Neuronal stem cell (in vitro differentiated cells): ENCODE measurements at regions not wholly inside any gene's neighbourhood (a gene's known extent, or its start where the extent isn't known, plus 50 kb on each side); places are given as distances from the start of the nearest gene placed in this dataset.

ENCODE experiments used
- DNase-seq: peaks from one replicate; pipeline ENCODE4 v3.0.0-alpha.2; 2013; ENCODE audit warnings: low spot score
- H2AFZ ChIP-seq: one replicate; pipeline ENCODE4 v1.6.1; 2013; ENCODE audit warnings: mild to moderate bottlenecking, low read length, inconsistent platforms
- H2AK5ac ChIP-seq: 2 replicates; pipeline ENCODE4 v1.6.1; 2013; ENCODE audit warnings: low read depth, mild to moderate bottlenecking, inconsistent platforms, low read length, moderate library complexity, mixed read lengths
- H2BK120ac ChIP-seq: 2 replicates; pipeline ENCODE4 v1.6.1; 2013; ENCODE audit warnings: low read depth, mild to moderate bottlenecking, inconsistent platforms, low read length, moderate library complexity, mixed read lengths
- H2BK12ac ChIP-seq: one replicate; pipeline ENCODE4 v1.6.1; 2013; ENCODE audit warnings: low read length, inconsistent platforms
- H2BK15ac ChIP-seq: 2 replicates; pipeline ENCODE4 v1.6.1; 2013; ENCODE audit warnings: mild to moderate bottlenecking, low read length, inconsistent platforms, mixed read lengths
- H2BK5ac ChIP-seq: one replicate; pipeline ENCODE4 v1.6.1; 2013; ENCODE audit warnings: inconsistent platforms, mild to moderate bottlenecking, low read length, moderate library complexity
- H3K14ac ChIP-seq: one replicate; pipeline ENCODE4 v1.6.1; 2013; ENCODE audit warnings: low read length, inconsistent platforms
- H3K18ac ChIP-seq: 2 replicates; pipeline ENCODE4 v1.6.1; 2013; ENCODE audit warnings: low read length, inconsistent platforms
- H3K23ac ChIP-seq: 2 replicates; pipeline ENCODE4 v1.6.1; 2013; ENCODE audit warnings: low read depth, mild to moderate bottlenecking, mixed read lengths, low read length, inconsistent platforms; ENCODE audit not compliant: poor library complexity
- H3K27ac ChIP-seq: replicated peaks from 3 replicates; pipeline ENCODE4 v1.5.1; 2013; ENCODE audit warnings: low read length, inconsistent platforms
- H3K27me3 ChIP-seq, 3 experiments: 2 replicates each; pipeline ENCODE4 v1.6.1; 2013; ENCODE audit warnings: low read length in 3 of 3, mild to moderate bottlenecking in 2 of 3, inconsistent platforms in 1 of 3, low read depth in 1 of 3, mixed read lengths in 1 of 3, moderate library complexity in 1 of 3; ENCODE audit not compliant: control insufficient read depth in 3 of 3, insufficient read depth in 3 of 3
- H3K36me3 ChIP-seq, 2 donors: replicated peaks in 1 of 2; 2 replicates each; pipeline ENCODE4 v1.6.1; 2013; ENCODE audit warnings: low read length in 2 of 2; ENCODE audit not compliant: control insufficient read depth in 2 of 2, insufficient read depth in 2 of 2
- H3K4ac ChIP-seq: 2 replicates; pipeline ENCODE4 v1.6.1; 2013; ENCODE audit warnings: inconsistent platforms, mild to moderate bottlenecking, low read length, moderate library complexity
- H3K4me1 ChIP-seq, 2 donors: 1 replicate in 1 of 2; 2 replicates in 1 of 2; pipeline ENCODE4 v1.6.1; 2013; ENCODE audit warnings: low read length in 2 of 2, low read depth in 1 of 2; ENCODE audit not compliant: control insufficient read depth in 2 of 2, insufficient read depth in 1 of 2
- H3K4me2 ChIP-seq: one replicate; pipeline ENCODE4 v1.6.1; 2013; ENCODE audit warnings: mild to moderate bottlenecking, low read length, inconsistent platforms; ENCODE audit not compliant: insufficient read depth, poor library complexity, severe bottlenecking
- H3K4me3 ChIP-seq, 2 donors: 2 replicates each; pipeline ENCODE4 v1.5.1; 2013; ENCODE audit warnings: low read length in 2 of 2, mild to moderate bottlenecking in 2 of 2, inconsistent platforms in 1 of 2, moderate library complexity in 1 of 2
- H3K79me1 ChIP-seq: one replicate; pipeline ENCODE4 v1.6.1; 2013; ENCODE audit warnings: low read depth, mild to moderate bottlenecking, inconsistent platforms, low read length, moderate library complexity
- H3K9ac ChIP-seq: one replicate; pipeline ENCODE4 v1.6.1; 2013; ENCODE audit warnings: mild to moderate bottlenecking, low read depth, low read length, inconsistent platforms; ENCODE audit not compliant: poor library complexity
- H3K9me3 ChIP-seq, 2 donors: replicated peaks in 1 of 2; 2 replicates each; pipeline versions ENCODE3 to v1.6.1; 2013; ENCODE audit warnings: low read length in 2 of 2, mild to moderate bottlenecking in 2 of 2, inconsistent platforms in 1 of 2, low read depth in 1 of 2, mixed read lengths in 1 of 2, moderate library complexity in 1 of 2; ENCODE audit not compliant: control insufficient read depth in 2 of 2, insufficient read depth in 1 of 2
- H4K8ac ChIP-seq: one replicate; pipeline ENCODE4 v1.6.1; 2013; ENCODE audit warnings: low read depth, mild to moderate bottlenecking, inconsistent platforms, low read length, moderate library complexity
- H4K91ac ChIP-seq: one replicate; pipeline ENCODE4 v1.6.1; 2013; ENCODE audit warnings: low read length, low read depth, mild to moderate bottlenecking, inconsistent platforms; ENCODE audit not compliant: poor library complexity
- WGBS, 2 donors: extraction: QIAGEN DNeasy Blood & Tissue Kit; methylation state at CpG; one replicate each; pipeline ENCODE4 v1.1.7; 2013; ENCODE audit warnings: missing lambda C conversion rate in 2 of 2, mixed read lengths in 1 of 2; ENCODE audit not compliant: insufficient read length in 2 of 2, insufficient replicate concordance in 1 of 2; ENCODE audit errors: extremely low coverage in 2 of 2; 5-methylcytosine and 5-hydroxymethylcytosine counted together

- Histone ChIP-seq H2BK12ac (no peak overlapping the region), H2BK15ac (no peak overlapping the region), H4K8ac (no peak overlapping the region), H3K9ac (no peak overlapping the region), H3K79me1 (no peaks in the 10 kb centered on the region), H3K18ac (no peak overlapping the region), H2BK120ac (no peak overlapping the region), H2BK5ac (no peak overlapping the region), H3K27ac (no peak overlapping the region), H3K4me3 (no peak overlapping the region), H3K4me2 (no peak overlapping the region), H3K23ac (no peak overlapping the region), H3K4ac (no peak overlapping the region), H2AK5ac (no peak overlapping the region), H2AFZ (no peak overlapping the region), H3K36me3 (no peaks in the 10 kb centered on the region), H4K91ac (no peak overlapping the region), H3K14ac (no peak overlapping the region), H3K27me3 (peaks cover 0 to 5% (median 0%) of the 10 kb centered on the region in 3 experiments), H3K4me1 (peaks cover 0 to 8% of the 10 kb centered on the region in 2 donors), H3K9me3 (peaks cover 0 to 3% of the 10 kb centered on the region in 2 donors)
- no CpG with 5 or more reads among the region's 5 CpGs for WGBS, 2 donors
- no peak for DNase-seq
Observed at GRCh38 chr13:21796066-21796465, 125.2 kb downstream of the FGF9 start.

DNA sequence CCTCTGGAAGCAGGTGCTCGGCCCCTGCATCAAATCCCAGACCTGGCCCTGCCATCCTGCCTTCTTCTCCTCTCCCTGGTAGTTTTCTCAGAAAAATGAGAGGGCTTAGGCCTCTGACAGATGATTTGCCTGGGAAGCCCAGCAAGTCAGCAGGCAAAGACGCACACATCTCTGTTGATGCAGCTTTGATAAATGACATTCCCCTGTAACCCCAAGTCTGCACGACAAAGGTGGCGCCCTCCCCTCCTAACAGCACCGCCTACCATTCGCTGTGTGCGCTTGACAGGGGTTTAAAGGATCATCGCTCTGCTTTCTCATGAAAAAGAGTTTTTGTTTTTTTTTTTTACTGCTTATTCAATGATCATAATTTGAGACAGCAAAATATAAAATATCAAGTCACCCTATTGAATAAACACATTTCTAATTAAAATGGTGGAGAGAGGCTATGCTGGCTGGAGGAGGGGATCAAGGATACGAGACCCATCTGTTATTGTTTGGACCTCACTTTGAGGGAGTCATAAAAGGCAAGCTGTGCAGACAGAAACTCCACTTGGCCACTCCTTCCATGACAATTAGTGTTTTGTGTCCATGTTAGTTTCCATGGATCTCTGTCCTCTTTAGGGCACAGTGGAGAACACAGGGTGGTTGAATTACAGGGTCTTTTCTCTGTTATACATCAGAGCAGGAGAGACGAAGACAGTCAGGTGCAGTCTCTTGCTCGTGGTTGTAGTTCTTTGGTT lies 126.1 kb downstream of the FGF9 start:
- WGBS, 2 donors, result no CpG with 5 or more reads among the region's 11 CpGs
- H3K9ac ChIP-seq, result no peak overlapping the region

DNA sequence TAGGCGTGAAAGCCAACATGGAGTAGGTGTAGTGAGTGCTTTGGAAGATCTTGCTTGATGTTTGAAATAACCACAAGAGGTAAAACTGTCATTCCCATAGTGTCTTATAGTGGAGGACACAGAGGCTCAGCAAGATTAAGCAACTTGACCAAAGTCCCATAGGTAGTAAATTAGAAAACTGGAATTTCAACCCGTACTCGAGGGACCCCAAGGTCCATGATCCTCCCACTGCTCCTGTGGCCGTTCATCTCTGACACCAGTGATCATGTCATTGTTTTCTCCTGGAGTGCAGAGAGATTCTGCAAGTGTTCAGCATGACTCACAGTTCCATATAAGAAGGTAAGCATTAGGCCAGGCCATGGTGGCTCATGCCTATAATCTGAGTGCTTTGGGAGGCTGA lies 126.9 kb downstream of the FGF9 start:
- Histone ChIP-seq H3K9ac (no peak overlapping the region), H3K27me3 (peaks cover 0 to 5% (median 0%) of the 10 kb centered on the region in 3 experiments)
- no CpG with 5 or more reads among the region's 4 CpGs for WGBS, 2 donors

More for the DNA sequence above, 126.1 kb downstream of the FGF9 start:
- Histone ChIP-seq H3K14ac (no peak overlapping the region), H2BK15ac (no peak overlapping the region), H3K79me1 (no peaks in the 10 kb centered on the region), H2BK5ac (no peak overlapping the region), H3K27me3 (peaks cover 0 to 5% (median 0%) of the 10 kb centered on the region in 3 experiments), H3K18ac (no peak overlapping the region), H3K4ac (no peak overlapping the region), H4K8ac (no peak overlapping the region), H4K91ac (no peak overlapping the region), H3K4me3 (no peak overlapping the region), H3K27ac (no peak overlapping the region), H3K9me3 (peaks cover 0 to 2% of the 10 kb centered on the region in 2 donors), H2BK120ac (no peak overlapping the region), H2BK12ac (no peak overlapping the region), H3K36me3 (no peaks in the 10 kb centered on the region), H3K23ac (no peak overlapping the region), H2AFZ (no peak overlapping the region), H3K4me1 (peaks cover 0 to 8% of the 10 kb centered on the region in 2 donors), H2AK5ac (no peak overlapping the region), H3K4me2 (no peak overlapping the region)
- DNase-seq, result no peak

DNA sequence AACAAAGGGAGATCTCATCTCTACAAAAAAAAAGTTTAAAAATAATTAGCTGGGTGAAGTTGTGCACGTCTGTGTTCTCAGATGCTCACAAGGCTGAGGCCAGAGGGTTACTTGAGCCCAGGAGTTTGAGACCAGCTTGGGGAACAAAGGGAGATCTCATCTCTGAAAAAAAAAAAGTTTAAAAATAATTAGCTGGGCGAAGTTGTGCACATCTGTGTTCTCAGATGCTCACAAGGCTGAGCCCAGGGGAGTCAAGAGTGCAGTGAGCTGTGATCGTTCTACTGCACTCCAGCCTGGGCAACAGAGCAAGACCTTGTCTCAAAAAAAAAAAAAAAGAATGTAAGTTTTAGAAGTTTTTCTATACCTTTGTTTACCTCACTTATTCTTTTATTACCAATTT lies 127.3 kb downstream of the FGF9 start:
- H2AFZ ChIP-seq, result no peak overlapping the region
- H2AK5ac ChIP-seq, result no peak overlapping the region
- H3K9ac ChIP-seq, result no peak overlapping the region
- H2BK120ac ChIP-seq, result no peak overlapping the region
- no peaks in the 10 kb centered on the region for H3K9me3 ChIP-seq
- H3K27me3 ChIP-seq, result peaks cover 0 to 5% (median 0%) of the 10 kb centered on the region in 3 experiments
- H3K4me2 ChIP-seq, result no peak overlapping the region
- H2BK12ac ChIP-seq, result no peak overlapping the region
- H2BK5ac ChIP-seq, result no peak overlapping the region
- no peak overlapping the region for H3K14ac ChIP-seq
- H3K23ac ChIP-seq, result no peak overlapping the region
- no CpG with 5 or more reads among the region's 3 CpGs for WGBS, 2 donors
- H4K91ac ChIP-seq, result no peak overlapping the region
- H4K8ac ChIP-seq, result no peak overlapping the region
- H3K79me1 ChIP-seq, result no peaks in the 10 kb centered on the region
- H3K4me3 ChIP-seq, result no peak overlapping the region
- no peak overlapping the region for H3K18ac ChIP-seq
- no peak overlapping the region for H3K27ac ChIP-seq
- H3K4me1 ChIP-seq, result peaks cover 0 to 6% of the 10 kb centered on the region in 2 donors
- no peak for DNase-seq
- H2BK15ac ChIP-seq, result no peak overlapping the region
- H3K4ac ChIP-seq, result no peak overlapping the region
- H3K36me3 ChIP-seq, result no peaks in the 10 kb centered on the region

More for the DNA sequence above, 126.9 kb downstream of the FGF9 start:
- Histone ChIP-seq H3K4me3 (no peak overlapping the region), H3K4me2 (no peak overlapping the region), H2AFZ (no peak overlapping the region), H2BK5ac (no peak overlapping the region), H2BK120ac (no peak overlapping the region), H3K23ac (no peak overlapping the region), H3K4me1 (peaks cover 0 to 6% of the 10 kb centered on the region in 2 donors), H3K36me3 (no peaks in the 10 kb centered on the region), H4K8ac (no peak overlapping the region), H2AK5ac (no peak overlapping the region), H3K79me1 (no peaks in the 10 kb centered on the region), H3K14ac (no peak overlapping the region), H3K18ac (no peak overlapping the region), H4K91ac (no peak overlapping the region), H2BK15ac (no peak overlapping the region), H3K27ac (no peak overlapping the region), H3K9me3 (no peaks in the 10 kb centered on the region), H2BK12ac (no peak overlapping the region), H3K4ac (no peak overlapping the region)
- DNase-seq, result no peak
